ENCODE measurements at regions not wholly inside any gene's neighbourhood (a gene's known extent, or its start where the extent isn't known, plus 50 kb on each side); places are given as distances from the start of the nearest gene placed in this dataset.

DNA sequence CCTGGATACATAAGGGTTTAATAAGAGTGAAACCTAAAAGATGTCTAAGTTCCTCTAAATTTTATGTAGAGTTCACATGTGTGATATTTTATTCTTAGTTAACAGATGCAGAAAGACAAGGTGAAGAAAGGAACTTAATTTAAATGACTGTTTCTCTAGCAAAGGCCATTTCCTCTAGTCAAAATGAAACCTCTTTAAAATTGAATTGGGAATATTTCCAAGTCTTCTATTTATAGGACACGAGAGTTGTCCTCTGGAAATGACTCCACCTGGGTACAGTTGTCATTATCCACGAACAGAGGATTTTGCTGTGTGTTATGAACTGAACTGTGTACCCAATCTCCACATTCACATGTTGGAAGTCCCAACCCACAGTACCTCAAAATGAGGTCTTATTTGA lies 64.5 kb upstream of the KCNK1 start:
- Mint-ChIP-seq H3K9me3 (peaks cover 0 to 10% (median 3%) of the 10 kb centered on the region in 7 donors), H3K36me3 (no peaks in the 10 kb centered on the region), H3K4me3 (no peak overlapping the region), H3K4me1 (no peaks in the 10 kb centered on the region), H3K27me3 (peaks cover 0 to 21% (median 12%) of the 10 kb centered on the region in 3 donors), H3K27ac (no peak overlapping the region)
- no peak for DNase-seq
- ATAC-seq (ENCODE audit: low read depth in 2 of 2) = no peak

- H3K9me3 Mint-ChIP-seq = peaks cover 0 to 10% (median 3%) of the 10 kb centered on the region in 7 donors
- H3K36me3 Mint-ChIP-seq = no peaks in the 10 kb centered on the region
- H3K27ac Mint-ChIP-seq = no peak overlapping the region
- H3K4me3 Mint-ChIP-seq = no peak overlapping the region
- DNase-seq (no peak), ATAC-seq (ENCODE audit: low read depth in 2 of 2) (no peak)
- H3K27me3 Mint-ChIP-seq = peaks cover 0 to 21% (median 6%) of the 10 kb centered on the region in 3 donors
- no peaks in the 10 kb centered on the region for H3K4me1 Mint-ChIP-seq
Measured at GRCh38 chr1:233549917-233550316, 64.0 kb upstream of the KCNK1 start.

- no peak overlapping the region for H3K4me3 Mint-ChIP-seq
- DNase-seq = no peak
- H3K27ac Mint-ChIP-seq = no peak overlapping the region
- peaks cover 0 to 2% (median 0%) of the 10 kb centered on the region in 7 donors for H3K9me3 Mint-ChIP-seq
- H3K36me3 Mint-ChIP-seq = no peaks in the 10 kb centered on the region
- peaks cover 0 to 13% (median 0%) of the 10 kb centered on the region in 3 donors for H3K27me3 Mint-ChIP-seq
- no peaks in the 10 kb centered on the region for H3K4me1 Mint-ChIP-seq
- no peak for ATAC-seq (ENCODE audit: low read depth in 2 of 2)
Measured at GRCh38 chr1:233554037-233554436, 59.9 kb upstream of the KCNK1 start.

DNA sequence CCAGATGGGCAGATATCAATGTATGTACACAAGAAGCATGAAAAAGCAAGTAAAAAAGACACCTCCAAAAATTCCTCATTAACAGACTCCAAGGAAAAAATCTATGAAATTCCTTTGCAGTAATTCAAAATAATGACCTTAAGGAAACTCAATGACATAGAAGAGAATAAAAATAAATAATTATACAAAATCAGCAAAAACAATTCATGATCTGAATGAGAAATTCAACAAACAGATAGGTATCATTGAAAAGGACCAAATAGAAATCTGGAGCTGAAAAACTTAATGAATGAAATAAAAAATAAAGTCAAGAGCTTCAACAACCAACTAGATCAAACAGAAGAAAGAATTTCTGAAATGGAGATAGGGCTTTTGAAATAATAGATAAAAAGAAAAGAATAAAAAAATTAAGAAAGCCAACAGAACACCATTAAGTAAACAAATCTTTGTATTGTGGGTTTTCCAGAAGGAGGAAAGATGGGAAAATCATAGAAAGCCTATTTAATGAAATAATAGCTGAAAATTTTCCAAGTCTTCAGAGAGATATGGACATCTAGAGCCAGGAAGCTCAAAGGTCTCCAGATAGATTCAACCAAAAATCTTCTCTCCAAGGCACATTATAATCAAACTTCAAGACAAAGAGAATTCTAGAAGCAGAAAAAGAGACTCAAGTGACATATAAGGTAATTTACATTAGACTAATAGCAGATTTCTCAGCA lies 52.0 kb upstream of the KCNK1 start:
- no peak for ATAC-seq (ENCODE audit: low read depth in 2 of 2)
- DNase-seq = no peak
- Mint-ChIP-seq H3K4me3 (no peak overlapping the region), H3K4me1 (no peaks in the 10 kb centered on the region), H3K27ac (no peak overlapping the region), H3K9me3 (peaks cover 9 to 61% (median 24%) of the 10 kb centered on the region in 7 donors), H3K36me3 (no peaks in the 10 kb centered on the region), H3K27me3 (peaks cover 0 to 3% (median 0%) of the 10 kb centered on the region in 3 donors)
